Endothelial cell (in vitro differentiated cells): ENCODE measurements at regions not wholly inside any gene's neighbourhood (a gene's known extent, or its start where the extent isn't known, plus 50 kb on each side); places are given as distances from the start of the nearest gene placed in this dataset.
"Not testable (repeated sequence)": the region's sequence is repeated elsewhere in the genome, so short reads cannot be mapped to it uniquely, and the experiment has no call there.

Experiments
- DNase-seq: peaks from one replicate; pipeline ENCODE4 v3.0.0; 2021; ENCODE audit warnings: low spot score
- H3K27ac Mint-ChIP-seq: one replicate; pipeline ENCODE4 v1.8.0; 2021; ENCODE audit warnings: mixed read lengths, inconsistent platforms; ENCODE audit not compliant: unreplicated experiment
- H3K27me3 Mint-ChIP-seq: one replicate; pipeline ENCODE4 v1.8.0; 2021; ENCODE audit warnings: mild to moderate bottlenecking, moderate library complexity, mixed read lengths, inconsistent platforms; ENCODE audit not compliant: unreplicated experiment
- H3K36me3 Mint-ChIP-seq: one replicate; pipeline ENCODE4 v1.8.0; 2021; ENCODE audit warnings: mild to moderate bottlenecking, low read depth, mixed read lengths, inconsistent platforms; ENCODE audit not compliant: unreplicated experiment
- H3K4me1 Mint-ChIP-seq: one replicate; pipeline ENCODE4 v1.8.0; 2021; ENCODE audit warnings: mild to moderate bottlenecking, mixed read lengths, inconsistent platforms; ENCODE audit not compliant: unreplicated experiment
- H3K4me3 Mint-ChIP-seq: one replicate; pipeline ENCODE4 v1.8.0; 2021; ENCODE audit warnings: mild to moderate bottlenecking, mixed read lengths, inconsistent platforms; ENCODE audit not compliant: unreplicated experiment
- H3K9me3 Mint-ChIP-seq: one replicate; pipeline ENCODE4 v1.8.0; 2021; ENCODE audit warnings: mixed read lengths, inconsistent platforms; ENCODE audit not compliant: unreplicated experiment
- TF ChIP-seq, protein P1 (sequence below): fragments of 200-600 bp; sonication (generic); IDR thresholded peaks from one replicate; pipeline ENCODE4 v1.5.0; 2021; ENCODE audit warnings: antibody characterized with exemption; ENCODE audit not compliant: unreplicated experiment

DNA sequence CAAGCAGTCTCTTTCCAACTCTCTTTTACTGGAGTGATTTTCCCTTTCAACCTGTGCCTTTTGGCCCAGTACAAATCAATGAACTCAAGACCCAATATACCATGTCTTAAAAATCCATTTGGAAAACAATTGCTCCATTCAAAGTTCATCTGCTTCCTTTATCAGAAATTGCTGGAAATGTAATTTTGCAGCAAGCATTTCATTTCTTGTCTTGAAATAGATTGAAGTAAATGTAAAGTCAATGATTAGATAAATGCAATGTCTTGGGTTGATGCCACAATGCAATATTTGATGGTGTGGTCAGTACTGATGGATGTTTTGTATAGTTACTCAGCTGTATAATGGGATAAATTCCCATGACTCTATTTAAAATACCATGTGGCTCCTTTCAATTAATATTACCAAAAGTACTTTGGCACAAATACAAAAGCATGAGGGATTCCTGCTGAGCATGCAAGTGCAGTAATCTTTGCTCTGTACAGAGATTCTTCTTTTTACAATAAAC, 707.7 kb upstream of the NOVA1 start:
- Mint-ChIP-seq H3K4me3 (no peak overlapping the region), H3K4me1 (no peaks in the 10 kb centered on the region), H3K27ac (no peak overlapping the region), H3K36me3 (no peaks in the 10 kb centered on the region), H3K9me3 (peaks cover 4% of the 10 kb centered on the region), H3K27me3 (peaks cover 2% of the 10 kb centered on the region)
- TF ChIP-seq, protein P1, sequence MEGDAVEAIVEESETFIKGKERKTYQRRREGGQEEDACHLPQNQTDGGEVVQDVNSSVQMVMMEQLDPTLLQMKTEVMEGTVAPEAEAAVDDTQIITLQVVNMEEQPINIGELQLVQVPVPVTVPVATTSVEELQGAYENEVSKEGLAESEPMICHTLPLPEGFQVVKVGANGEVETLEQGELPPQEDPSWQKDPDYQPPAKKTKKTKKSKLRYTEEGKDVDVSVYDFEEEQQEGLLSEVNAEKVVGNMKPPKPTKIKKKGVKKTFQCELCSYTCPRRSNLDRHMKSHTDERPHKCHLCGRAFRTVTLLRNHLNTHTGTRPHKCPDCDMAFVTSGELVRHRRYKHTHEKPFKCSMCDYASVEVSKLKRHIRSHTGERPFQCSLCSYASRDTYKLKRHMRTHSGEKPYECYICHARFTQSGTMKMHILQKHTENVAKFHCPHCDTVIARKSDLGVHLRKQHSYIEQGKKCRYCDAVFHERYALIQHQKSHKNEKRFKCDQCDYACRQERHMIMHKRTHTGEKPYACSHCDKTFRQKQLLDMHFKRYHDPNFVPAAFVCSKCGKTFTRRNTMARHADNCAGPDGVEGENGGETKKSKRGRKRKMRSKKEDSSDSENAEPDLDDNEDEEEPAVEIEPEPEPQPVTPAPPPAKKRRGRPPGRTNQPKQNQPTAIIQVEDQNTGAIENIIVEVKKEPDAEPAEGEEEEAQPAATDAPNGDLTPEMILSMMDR: no peak
- no peak for DNase-seq

DNA sequence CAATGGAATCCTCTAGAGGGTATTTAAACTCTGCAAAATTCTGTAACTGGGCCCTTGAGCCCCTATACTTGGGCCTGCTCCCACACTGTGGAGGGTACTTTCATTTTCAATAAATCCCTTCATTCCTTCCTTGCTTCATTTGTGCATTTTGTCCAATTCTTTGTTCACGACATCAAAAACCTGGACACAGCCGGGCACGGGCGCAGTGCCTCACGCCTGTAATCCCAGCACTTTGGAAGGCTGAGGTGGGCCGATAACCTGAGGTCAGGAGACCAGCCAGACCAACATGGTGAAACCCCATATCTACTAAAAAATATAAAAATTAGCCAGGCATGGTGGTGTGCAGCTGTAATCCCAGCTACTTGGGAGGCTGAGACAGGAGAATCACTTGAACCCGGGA, 714.9 kb upstream of the NOVA1 start:
- H3K9me3 Mint-ChIP-seq, H3K27ac Mint-ChIP-seq, DNase-seq, H3K4me3 Mint-ChIP-seq, H3K27me3 Mint-ChIP-seq, H3K36me3 Mint-ChIP-seq, H3K4me1 Mint-ChIP-seq: not testable (repeated sequence)

- Mint-ChIP-seq H3K36me3 (no peaks in the 10 kb centered on the region), H3K27me3 (no peaks in the 10 kb centered on the region), H3K4me3 (no peak overlapping the region), H3K4me1 (no peaks in the 10 kb centered on the region), H3K9me3 (no peaks in the 10 kb centered on the region), H3K27ac (no peak overlapping the region)
- TF ChIP-seq, protein P1: no peak
- no peak for DNase-seq
Observed at GRCh38 chr14:27314231-27314630, 716.4 kb upstream of the NOVA1 start.

DNA sequence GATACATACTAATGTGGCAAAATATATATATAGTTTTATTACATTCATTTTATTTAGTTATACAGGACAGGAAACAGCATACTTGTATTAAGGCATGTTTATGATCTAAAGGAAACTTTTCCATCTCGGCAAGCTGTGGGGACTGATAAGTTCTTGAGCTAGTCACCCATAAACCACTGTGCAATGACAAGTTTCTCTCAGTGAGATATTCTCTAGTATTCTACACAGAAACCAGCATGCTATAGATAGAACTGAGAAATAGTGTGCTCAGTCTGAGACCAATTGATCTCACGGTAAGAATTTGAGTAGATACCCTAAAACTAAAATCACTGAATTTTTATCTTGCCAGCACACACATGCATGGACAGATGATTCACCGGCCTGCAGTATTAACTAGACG, 717.6 kb upstream of the NOVA1 start:
- no peak for DNase-seq
- H3K27me3 Mint-ChIP-seq: no peaks in the 10 kb centered on the region
- H3K27ac Mint-ChIP-seq: no peak overlapping the region
- no peak overlapping the region for H3K4me3 Mint-ChIP-seq
- H3K4me1 Mint-ChIP-seq: no peaks in the 10 kb centered on the region
- H3K9me3 Mint-ChIP-seq: no peaks in the 10 kb centered on the region
- no peaks in the 10 kb centered on the region for H3K36me3 Mint-ChIP-seq
- TF ChIP-seq, protein P1: no peak

- Mint-ChIP-seq H3K36me3 (no peaks in the 10 kb centered on the region), H3K4me1 (no peaks in the 10 kb centered on the region), H3K27ac (no peak overlapping the region), H3K4me3 (no peak overlapping the region), H3K9me3 (no peaks in the 10 kb centered on the region), H3K27me3 (no peaks in the 10 kb centered on the region)
- TF ChIP-seq, protein P1: no peak
- no peak for DNase-seq
Observed at GRCh38 chr14:27315947-27316346, 718.1 kb upstream of the NOVA1 start.
